ENCODE measurements at regions not wholly inside any gene's neighbourhood (a gene's known extent, or its start where the extent isn't known, plus 50 kb on each side); places are given as distances from the start of the nearest gene placed in this dataset.
"Not testable (repeated sequence)": the region's sequence is repeated elsewhere in the genome, so short reads cannot be mapped to it uniquely, and the experiment has no call there.

DNA sequence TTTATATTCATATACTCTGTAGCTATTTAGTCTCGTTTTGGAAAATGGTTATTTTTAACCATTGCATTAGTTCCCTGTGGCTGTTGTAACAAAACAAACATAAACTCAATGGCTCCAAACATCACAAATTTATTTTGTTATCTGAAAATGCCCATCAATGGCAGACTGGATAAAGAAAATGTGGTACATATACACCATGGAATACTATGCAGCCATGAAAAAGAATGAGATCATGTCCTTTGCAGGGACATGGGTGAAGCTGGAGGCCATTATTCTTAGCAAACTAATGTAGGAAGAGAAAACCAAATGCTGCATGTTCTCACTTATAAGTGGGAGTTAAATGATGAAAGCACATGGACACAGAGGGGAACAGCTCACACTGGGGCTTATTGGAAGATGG is 938.7 kb downstream of the NLGN4X start:
- DNase-seq, result not testable (repeated sequence)

DNA sequence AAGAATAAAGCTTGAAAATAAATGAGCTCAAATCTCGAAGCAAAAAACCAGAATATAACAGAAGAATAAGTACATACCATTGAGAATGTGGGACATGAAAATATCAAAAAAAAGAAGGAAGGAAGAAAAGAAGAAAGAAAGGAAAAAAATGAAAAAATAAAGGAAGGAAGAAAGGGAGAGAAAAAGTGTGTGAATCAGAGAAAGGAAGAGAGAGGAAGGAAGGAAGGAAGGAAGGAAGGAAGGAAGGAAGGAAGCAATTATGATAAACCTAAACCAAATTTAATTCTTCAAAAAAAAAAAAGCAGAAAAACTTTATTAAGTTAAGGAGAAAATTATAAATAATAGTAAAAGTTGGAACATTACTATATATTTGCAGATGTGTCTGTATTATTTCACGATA is 949.8 kb downstream of the NLGN4X start:
- no peak for DNase-seq

DNA sequence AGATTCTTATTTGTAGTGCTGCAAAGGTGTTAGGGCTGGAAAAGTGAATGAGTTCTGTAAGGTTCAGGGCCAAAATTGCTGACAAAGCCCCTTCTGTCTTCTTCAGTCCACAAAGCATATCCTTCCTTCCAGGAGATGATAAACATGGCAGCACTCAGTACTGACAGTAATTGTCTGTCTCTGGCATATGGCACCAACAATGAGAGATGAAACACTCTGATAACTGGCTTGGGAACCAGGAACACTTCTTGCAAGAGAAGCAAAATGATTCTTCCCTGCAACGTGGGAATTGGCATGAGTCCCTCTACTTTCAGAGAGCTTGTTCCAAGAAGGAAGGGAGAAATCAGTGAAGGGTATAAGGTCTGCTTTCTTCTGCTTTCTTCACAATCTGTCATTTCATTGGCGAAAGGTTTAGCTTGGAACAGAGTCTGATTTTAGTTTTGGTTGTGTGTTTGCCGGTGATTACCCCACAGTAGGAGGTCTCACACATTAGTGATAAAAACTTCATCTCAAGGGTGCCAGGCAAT is 963.3 kb downstream of the NLGN4X start:
- no peak for DNase-seq

DNA sequence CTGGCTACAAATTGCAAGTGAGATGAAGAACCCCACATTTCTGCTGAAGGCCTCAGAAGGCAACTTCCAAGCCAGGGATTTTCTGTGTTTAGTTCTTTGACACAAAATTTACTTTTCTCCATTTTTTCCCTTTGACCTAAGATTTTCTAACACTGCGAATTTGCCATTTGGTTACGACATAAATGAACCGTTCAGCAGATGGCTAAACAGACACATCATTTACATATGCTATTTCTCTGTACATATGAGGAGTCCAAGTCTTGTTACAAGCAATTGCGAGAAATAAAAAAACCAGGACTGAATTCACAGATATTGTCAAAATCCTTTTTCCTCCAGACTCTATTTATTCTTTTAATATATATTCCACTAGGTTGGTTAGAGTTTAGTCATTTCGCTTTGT is 978.6 kb downstream of the NLGN4X start:
- no peak for DNase-seq

DNA sequence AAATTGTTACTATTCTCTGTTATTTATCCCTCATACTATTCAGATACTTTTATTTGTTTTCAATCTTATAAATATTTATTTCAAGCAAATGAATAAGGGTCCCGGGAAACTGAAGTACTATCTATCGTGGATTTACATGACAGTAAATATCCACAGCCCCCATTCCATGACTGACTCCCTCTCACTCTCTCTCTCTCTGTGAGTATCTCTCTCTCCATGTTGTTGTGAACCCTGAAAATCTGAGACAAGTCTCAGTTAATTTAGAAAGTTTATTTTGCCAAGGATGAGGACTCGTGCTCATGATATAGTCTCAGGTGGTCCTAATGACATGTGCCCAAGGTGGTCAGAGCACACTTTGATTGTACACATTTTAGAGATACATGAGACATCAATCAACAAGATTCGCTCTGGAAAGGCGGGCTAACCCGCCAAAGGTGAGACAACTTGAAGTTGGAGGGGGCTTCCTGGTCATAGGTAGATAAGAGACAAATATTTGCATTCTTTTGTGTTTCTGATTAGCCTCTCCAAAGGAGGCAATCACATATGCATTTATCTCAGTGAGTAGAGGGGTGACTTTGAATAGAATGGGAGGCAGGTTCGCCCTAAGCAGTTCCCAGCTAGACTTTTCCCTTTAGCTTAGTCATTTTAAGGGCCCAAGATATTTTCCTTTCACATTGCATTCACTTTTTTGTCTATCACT is 986.4 kb downstream of the NLGN4X start:
- DNase-seq, result no peak

DNA sequence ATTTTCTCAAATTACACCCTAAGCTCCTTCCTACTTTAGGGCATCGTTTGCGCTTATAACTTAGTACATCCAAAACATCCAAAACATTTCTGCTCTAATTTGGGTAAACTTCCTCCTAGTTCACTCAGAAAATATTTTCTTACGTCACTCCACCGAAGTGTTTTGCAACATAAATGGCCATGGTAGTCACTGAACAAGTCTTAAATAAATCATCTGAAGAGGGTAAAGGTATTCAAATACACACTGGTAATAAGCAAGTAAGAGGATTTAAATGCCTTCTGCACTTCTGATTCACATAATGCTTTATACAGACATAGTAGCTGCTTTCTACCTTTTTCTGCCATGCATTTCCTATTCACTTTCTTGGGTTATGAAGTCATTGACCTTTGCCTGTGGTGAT is 991.9 kb downstream of the NLGN4X start:
- DNase-seq, result no peak

DNA sequence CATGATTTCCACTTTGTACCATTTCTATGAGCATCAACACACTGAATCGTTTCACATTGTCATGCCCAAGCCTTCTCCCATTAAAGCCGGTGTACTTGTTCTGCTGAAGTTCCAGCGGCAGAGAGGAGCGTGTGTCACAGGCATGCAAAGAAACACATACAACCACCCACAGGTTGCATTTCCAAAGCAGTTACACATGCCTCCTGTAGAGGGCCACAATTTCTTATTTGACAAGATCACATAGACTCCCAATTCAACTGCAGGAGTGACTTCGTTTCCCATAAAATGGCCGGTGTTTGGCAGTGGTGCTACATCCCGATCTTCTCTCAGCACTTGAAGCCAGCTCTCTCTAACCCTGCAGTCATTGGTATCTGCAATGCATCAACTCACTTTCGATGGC is 992.6 kb downstream of the NLGN4X start:
- peak; percentile 2 for DNase-seq

DNA sequence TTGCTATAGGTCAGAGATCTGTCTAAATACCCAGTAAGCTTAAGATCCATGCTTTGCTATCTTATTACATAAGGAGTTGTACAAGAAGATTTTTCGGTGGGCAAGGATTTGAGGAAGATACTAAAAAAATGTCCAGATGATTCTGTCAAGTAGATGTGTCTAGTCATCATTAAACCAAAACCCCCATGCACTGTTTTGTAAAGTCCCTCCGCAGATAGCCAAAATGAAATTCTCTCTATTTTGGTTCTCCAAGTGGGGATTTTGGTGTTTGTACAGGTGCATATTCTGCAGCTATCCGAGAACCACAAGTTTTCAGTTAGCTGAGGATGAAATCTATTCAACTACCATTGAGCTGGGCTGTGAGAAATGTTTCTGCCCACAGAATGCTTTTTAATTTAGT is 994.8 kb downstream of the NLGN4X start:
- DNase-seq, result no peak

DNA sequence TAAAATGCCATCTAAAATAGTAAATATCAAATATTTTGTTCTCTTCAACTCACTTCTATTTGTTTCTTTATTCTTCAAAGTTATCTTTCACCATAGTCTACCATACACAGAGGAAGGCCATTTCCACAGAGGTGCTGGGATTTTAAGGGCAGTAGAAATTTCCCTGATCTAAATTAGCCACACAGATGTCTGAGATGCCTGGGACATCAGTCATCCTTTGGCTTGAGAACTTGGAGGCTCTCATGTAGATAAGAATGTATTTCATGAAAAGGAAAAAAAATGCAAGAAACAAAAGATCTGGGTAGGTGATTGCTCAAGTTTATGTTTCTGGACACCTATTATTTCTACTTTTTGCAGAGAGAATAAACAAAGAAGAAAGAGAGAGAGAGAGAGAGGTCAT is 1008.2 kb downstream of the NLGN4X start:
- peak; percentile 2 for DNase-seq

DNA sequence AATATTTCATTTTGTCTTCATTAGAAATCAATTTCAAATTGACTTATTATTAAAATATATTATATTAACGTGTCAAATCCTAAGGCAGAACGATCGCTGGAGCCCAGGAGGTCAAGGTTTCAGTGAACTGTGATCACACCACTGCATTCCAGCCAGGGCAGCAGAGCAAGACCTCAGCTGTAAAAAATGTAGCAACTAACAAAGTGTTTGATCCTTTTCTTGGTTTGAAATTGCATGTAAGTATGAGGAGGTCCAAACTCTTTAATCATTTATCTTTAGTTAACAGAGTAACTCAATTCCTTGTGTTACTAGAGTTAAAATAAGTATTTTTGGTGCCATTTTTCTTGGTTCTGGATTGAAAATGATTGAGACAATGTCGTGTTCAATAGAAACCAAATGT is 1033.9 kb downstream of the NLGN4X start:
- DNase-seq, result no peak

DNA sequence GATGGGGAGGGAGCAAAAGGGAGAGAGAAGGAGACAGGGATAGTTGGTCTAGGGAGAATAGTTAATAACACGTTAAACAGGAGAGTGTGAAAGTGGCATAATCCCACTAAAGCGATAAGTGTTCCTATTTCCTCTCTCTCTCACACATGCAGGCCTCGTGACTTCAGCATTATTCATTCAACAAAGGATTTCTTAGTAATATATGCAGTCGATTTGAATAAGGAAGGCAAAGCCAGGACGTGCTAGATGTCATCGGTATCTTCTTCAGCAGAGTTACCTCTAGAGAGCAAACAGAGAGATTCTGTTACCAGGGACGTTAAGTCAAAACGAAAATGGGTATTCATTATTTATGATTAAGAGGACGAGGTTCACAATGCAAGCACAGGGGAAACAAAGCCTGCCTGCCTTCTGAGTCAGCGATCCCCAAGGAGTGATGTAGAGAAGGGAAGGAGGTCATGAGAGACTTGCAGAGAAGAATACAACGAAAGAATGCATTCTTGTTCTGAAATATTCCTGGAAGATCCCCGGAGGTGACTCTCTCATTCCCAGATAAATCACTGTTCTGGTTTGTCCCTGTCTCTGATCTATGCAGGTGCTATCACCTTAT is 1048.4 kb downstream of the NLGN4X start:
- DNase-seq, result peak; percentile 6

DNA sequence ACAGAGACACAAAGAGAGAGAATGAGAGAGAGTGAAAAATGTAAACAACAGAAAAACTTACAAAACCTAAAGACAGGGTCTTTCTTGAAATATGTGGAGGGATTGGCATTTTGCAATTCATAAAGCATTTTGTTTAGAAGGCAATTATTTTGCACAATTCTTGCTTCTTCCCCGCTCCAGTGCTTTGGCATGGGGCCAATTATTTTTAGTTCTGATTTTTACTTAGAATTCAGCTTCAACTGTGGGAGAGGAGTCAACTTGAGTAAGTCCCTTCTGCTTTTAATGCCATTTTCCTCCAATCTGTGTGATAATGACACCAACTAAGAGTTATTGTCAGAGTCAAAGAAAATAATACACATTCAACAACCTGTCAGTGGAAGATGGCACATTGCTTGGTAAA is 1051.9 kb downstream of the NLGN4X start:
- no peak for DNase-seq

DNA sequence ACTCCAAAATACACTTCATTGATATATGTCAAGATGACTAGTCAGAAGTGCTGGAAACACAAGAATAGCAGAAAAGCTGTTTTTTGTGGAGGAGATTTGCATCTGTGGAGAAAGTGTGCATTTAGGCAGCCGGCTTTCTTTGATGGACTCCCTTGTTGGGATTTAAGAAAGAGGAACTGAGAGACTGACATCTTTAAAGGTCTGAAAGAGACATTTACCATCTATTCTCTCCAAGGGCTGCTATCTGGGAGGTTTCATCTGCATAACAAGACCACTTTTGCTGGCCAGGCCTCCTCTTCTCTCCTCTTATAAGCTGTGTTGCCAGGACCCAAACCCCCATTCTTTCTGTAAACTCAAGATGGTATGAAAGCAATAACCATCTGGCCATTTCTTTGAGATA is 1065.0 kb downstream of the NLGN4X start:
- DNase-seq, result no peak

DNA sequence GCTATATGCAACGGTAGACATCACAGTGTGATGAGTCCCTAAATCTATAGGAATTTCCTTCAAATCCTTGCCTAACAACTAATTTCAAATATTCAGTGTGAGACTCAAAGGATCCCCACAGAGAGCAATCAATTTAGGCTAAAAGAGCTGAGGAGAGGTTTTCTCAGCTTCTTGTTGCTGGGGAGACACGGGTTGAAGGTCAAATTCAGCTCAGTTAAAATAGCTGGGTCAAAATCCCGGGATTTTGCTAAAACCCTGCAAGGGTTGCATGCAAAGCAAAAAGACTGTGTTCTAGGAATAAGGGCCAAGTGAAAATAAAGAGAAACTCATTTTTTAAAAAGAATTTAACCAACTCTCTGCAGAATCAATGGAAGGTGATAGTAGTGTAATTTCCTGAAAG is 1073.4 kb downstream of the NLGN4X start:
- no peak for DNase-seq

DNA sequence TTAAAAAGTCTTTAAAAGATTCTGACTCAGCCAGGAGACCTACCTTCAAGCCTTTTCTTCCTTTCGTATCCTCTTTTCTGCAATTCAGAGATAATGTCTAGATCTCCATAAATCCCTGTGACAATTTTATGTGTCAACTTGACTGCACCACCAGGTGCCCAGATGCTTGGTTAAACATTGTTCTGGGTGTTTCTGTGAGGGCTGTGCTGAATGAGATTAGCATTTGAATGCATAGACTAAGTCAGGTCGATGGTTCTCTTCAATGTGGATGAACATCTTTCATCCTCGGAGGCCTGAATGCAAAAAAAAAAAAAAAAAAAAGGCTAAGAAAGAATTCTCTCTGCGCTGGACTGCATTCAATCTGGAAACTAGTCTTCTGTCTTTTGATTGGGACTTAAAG is 1082.7 kb downstream of the NLGN4X start:
- DNase-seq, result no peak

DNA sequence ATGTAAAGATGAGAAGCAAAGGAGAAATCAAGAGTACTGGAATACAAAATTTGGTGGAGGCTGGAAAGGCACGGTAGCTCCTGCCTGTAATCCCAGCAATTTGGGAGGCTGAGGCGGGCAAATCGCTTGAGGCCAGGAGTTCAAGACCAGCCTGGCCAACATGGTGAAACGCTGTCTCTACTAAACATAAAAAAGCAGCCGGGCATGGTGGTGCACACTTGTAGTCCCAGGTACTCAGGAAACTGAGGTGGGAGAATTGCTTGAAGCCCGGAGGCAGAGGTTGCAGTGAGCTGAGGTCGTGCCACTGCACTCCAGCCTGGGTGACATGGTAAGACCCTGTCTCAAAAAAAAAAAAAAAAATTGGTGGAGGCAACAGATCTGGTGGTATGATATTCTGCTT is 1086.0 kb downstream of the NLGN4X start:
- no peak for DNase-seq

DNA sequence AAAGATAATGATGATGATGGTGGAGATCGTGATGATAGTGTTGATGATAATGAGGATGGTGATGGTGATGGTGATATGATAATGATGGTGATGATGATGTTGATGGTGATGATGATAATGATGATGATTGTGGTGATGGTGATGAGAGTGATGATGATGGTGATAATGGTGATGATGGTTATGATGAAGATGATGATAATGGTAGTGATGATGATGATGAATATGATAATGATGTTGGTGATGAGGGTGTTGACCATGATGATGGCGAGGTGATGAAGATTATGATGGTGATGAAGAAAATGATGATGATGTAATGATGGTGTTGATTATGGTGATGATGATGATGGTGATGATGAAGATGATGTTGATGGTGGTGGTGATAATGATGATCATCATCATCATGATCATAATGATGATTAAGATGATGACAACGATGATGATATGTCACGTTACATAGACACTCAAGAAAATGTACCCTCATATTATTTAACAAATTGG is 1106.4 kb downstream of the NLGN4X start:
- DNase-seq, result no peak

DNA sequence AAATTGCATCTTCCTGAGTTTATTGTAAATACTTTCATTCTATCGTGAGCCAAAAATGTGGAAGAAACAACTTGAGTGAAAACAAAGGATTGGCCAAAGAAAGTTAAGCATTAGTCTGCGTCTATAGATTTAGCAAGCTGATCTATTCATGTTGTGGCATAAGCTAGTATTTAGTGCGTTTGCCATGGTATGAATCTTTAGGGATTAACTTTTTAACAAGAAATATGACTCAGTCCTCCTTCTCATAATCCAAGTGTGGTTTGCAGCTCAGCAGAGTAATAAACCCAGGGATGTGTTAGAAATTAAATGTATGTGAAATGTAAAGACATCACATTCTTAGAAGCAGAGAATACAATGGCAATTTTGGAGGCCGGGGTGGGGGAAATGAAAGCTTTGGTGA is 1110.9 kb downstream of the NLGN4X start:
- DNase-seq, result peak; percentile 8

DNA sequence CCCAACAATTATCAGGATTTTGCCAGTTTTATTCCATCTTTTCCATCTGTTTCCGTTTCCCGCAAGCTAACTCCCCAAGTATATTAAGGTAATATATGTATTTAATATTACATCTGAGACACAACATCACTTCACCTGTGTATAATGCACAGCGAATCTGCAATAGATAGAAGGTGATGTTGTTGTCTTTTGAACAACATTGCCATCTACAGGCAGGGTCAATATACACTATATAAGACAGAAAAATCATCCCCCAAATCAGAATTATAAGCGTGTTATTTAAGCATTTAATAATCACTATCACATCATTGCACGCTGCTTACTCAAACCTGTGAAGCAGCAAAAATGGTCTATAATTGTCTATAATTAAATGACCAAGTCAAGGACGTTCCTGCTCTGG is 1115.5 kb downstream of the NLGN4X start:
- DNase-seq, result peak; percentile 5

DNA sequence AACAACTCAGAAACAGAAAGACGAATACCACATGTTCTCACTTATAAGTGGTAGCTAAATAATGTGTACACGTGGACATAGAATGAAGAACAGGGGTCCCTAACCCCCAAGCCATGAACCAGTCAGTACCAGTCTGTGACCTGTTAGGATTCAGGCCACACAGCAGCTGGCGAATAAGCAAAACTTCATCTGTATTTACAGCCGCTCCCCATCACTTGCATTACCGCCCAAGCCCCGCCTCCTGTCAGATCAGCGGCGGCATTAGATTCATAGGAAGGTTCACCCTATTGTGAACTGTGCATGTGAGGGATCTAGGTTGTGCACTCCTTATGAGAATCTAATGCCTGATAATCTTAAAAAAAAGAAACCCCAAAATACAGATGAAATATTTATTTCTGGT is 1128.7 kb downstream of the NLGN4X start:
- DNase-seq, result no peak

DNA sequence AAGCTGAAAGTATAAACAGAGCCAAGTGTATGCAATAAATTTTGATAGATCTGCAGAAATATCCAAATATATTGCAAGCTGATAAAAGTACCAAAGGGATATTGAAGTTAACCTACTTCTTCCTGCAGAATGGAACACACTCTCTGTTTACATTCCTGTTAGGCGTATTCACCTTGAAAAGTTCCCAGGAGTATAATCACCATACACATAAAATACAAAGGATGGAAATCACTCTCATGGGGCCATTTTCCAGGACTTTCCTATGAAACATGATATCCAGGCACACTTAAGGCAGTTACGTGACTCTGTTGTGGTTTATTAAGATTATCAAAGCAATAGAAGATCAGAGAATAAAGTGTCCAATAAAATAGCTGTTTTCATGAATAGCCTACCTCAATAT is 1142.3 kb downstream of the NLGN4X start:
- no peak for DNase-seq

DNA sequence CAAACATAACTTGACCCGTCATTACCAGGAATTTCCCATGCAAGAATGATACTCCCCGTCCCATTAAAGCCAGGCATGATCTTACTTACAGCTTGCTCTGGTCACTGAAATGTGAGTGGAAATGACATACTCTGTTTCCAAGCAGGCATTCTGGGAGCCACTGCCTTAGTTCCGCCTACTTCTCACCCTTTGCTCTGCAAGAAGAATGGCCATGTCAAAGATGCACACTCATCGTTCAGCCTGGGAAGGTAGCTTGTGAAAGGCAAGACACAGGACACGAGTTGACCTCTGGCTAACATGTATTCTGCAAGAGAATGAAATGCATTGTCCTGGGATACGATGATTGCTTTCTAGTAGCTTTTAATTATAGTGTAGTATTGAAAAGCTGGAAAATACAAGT is 1144.4 kb downstream of the NLGN4X start:
- no peak for DNase-seq

DNA sequence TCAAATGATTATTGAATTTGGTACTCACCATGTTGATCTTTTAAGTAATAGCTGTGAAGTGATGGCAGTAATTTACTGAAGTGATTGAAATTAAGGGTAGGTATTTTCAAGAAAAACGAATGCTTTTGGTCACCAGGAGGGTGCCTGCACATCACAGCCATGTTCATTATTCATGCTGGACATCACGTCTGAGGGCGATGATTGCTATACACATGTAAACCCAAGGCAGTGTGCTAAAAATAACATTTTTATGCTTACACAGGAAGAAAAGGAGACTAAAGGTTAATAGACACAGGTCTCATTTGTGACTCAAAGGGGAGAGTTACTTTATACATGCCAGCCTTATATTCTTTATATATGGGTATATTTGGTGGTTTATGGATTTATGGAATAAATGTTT is 1146.0 kb downstream of the NLGN4X start:
- no peak for DNase-seq

DNA sequence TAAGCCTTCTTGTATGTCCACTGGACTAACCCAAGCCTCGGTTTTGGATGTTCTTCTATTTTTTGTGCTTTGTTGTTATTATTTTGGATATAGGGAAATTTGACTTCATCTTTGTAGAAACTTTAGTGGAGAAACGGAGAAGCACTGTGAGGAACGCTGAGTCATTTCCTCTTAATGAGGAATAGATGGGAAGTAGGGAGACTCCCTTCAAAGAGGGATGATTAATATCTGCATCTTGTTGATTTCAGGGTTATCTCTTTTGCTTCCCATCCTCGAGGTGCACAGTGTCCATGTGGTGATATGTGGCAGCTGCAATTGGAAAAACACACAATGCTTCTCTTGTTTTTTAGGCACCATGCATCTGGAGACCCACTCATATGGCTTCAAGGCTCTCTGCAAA is 1147.9 kb downstream of the NLGN4X start:
- DNase-seq, result no peak
